ENCODE measurements at regions not wholly inside any gene's neighbourhood (a gene's known extent, or its start where the extent isn't known, plus 50 kb on each side); places are given as distances from the start of the nearest gene placed in this dataset.

- TF ChIP-seq CTCF (IDR thresholded peaks at IDR 0.05; ENCODE audit: low read depth, low read length): no peak
- no peak for TF ChIP-seq POLR2A (IDR thresholded peaks at IDR 0.05; ENCODE audit: extremely low read depth, insufficient read length)
- no peak for TF ChIP-seq MAX (IDR thresholded peaks at IDR 0.05; ENCODE audit: low read depth, low read length)
These were observed 78.7 kb downstream of the DLL1 start for GRCh38 chr6:170212051-170212756.
